Breast epithelium (tissue), 3 donors: ENCODE measurements at regions not wholly inside any gene's neighbourhood (a gene's known extent, or its start where the extent isn't known, plus 50 kb on each side); places are given as distances from the start of the nearest gene placed in this dataset.

Experiments
- CTCF ChIP-seq, 3 donors: fragments of 450-650 bp; IDR thresholded peaks; one replicate each; pipeline ENCODE4 v1.5.1; 2016 to 2017; ENCODE audit warnings: antibody characterized with exemption in 3 of 3, mild to moderate bottlenecking in 3 of 3, moderate library complexity in 3 of 3
- POLR2A ChIP-seq: fragments of 450-650 bp; IDR thresholded peaks from one replicate; pipeline ENCODE4 v1.6.1; 2016; ENCODE audit warnings: antibody characterized with exemption, mild to moderate bottlenecking, moderate library complexity
- POLR2AphosphoS5 ChIP-seq, 3 donors: sonication (generic); formaldehyde crosslinking; IDR thresholded peaks; one replicate each; pipeline ENCODE4 v1.6.1; 2017; ENCODE audit warnings: antibody characterized with exemption in 3 of 3

DNA sequence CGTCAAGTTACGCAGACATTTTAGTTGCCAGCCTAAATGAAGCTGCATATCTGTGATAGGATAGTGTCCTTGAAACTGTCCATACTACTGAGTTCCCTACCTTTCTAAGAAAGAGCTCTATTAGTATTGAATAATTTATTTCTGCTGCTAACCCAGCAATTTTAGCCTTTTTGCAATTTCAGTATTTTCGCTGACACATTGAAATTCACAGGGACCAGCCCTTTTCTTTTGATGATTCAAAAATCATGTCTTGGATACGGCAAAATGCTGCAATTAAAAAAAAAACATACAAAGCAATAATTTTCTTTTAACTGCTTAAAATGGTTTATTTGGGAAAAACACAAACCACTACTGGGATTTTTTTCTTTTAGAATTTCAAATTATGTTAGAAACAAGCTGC, 563.3 kb downstream of the TBC1D32 start:
- TF ChIP-seq CTCF (IDR thresholded peaks at IDR 0.05), result no peak
- no peak for TF ChIP-seq POLR2A
- TF ChIP-seq POLR2AphosphoS5 (IDR thresholded peaks at IDR 0.05), result no peak
